IMR-90 (cell line): ENCODE measurements at regions not wholly inside any gene's neighbourhood (a gene's known extent, or its start where the extent isn't known, plus 50 kb on each side); places are given as distances from the start of the nearest gene placed in this dataset.

Source experiments
- ATAC-seq: fragments of 200-7000 bp; cut with Tn5 transposase; 2 replicates; pipeline ENCODE4 v1.9.1; 2020; ENCODE audit warnings: low read depth, mild to moderate bottlenecking, moderate library complexity
- BruUV-seq: library from RNA; stranded (reverse); fragments of 400-500 nt; replicated peaks from 2 replicates; lab custom pipeline; 2021; lab: Mats Ljungman, UMichigan
- CTCF ChIA-PET: fragments of 300-600 bp; formaldehyde crosslinking; extraction: SDS; loops from one replicate; lab custom pipeline; 2021; ENCODE audit warnings: antibody characterized with exemption; lab: Yijun Ruan, JAX
- POLR2A ChIA-PET: fragments of 300-600 bp; sonication (Branson Sonifier 250); formaldehyde crosslinking; loops from one replicate; lab custom pipeline; 2022; ENCODE audit warnings: antibody characterized with exemption; ENCODE audit not compliant: unreplicated experiment; lab: Charles Lee
- DNase-seq: peaks from one replicate; pipeline ENCODE4 v3.0.0; 2013
- H2AFZ ChIP-seq: replicated peaks from 2 replicates; pipeline ENCODE3; 2013; ENCODE audit warnings: low read length, mild to moderate bottlenecking; ENCODE audit not compliant: poor library complexity
- H2AK5ac ChIP-seq: 2 replicates; pipeline ENCODE4 v1.6.1; 2013; ENCODE audit warnings: low read depth, low read length, inconsistent platforms
- H2AK9ac ChIP-seq: replicated peaks from 2 replicates; pipeline ENCODE3; 2013; ENCODE audit warnings: mild to moderate bottlenecking, low read depth, low read length, moderate library complexity; ENCODE audit not compliant: poor library complexity
- H2BK120ac ChIP-seq: 2 replicates; pipeline ENCODE4 v1.6.1; 2013; ENCODE audit warnings: low read depth, low read length, inconsistent platforms
- H2BK15ac ChIP-seq: 3 replicates; pipeline ENCODE4 v1.6.1; 2013; ENCODE audit warnings: low read depth, low read length, inconsistent platforms
- H2BK20ac ChIP-seq: 2 replicates; pipeline ENCODE4 v1.6.1; 2013; ENCODE audit warnings: low read depth, mild to moderate bottlenecking, inconsistent platforms, low read length, moderate library complexity
- H2BK5ac ChIP-seq: 2 replicates; pipeline ENCODE4 v1.6.1; 2013; ENCODE audit warnings: mild to moderate bottlenecking, low read depth, low read length, inconsistent platforms; ENCODE audit not compliant: poor library complexity, severe bottlenecking
- H3K14ac ChIP-seq: replicated peaks from 2 replicates; pipeline ENCODE4 v1.6.1; 2013; ENCODE audit warnings: low read depth, low read length, inconsistent platforms
- H3K18ac ChIP-seq: 2 replicates; pipeline ENCODE4 v1.6.1; 2013; ENCODE audit warnings: low read depth, low read length, control low read depth
- H3K23ac ChIP-seq: 2 replicates; pipeline ENCODE4 v1.6.1; 2013; ENCODE audit warnings: low read depth, low read length, inconsistent platforms
- H3K27ac ChIP-seq: 2 replicates; pipeline ENCODE4 v1.5.1; 2013; ENCODE audit warnings: mild to moderate bottlenecking, control low read depth, low read length; ENCODE audit not compliant: insufficient read depth
- H3K27me3 ChIP-seq: 2 replicates; pipeline ENCODE4 v1.6.1; 2013; ENCODE audit warnings: low read length; ENCODE audit not compliant: control insufficient read depth, insufficient read depth
- H3K36me3 ChIP-seq: 2 replicates; pipeline ENCODE4 v1.6.1; 2013; ENCODE audit warnings: low read length, mixed read lengths; ENCODE audit not compliant: control insufficient read depth, insufficient read depth
- H3K4ac ChIP-seq: 2 replicates; pipeline ENCODE4 v1.6.1; 2013; ENCODE audit warnings: low read depth, low read length, inconsistent platforms
- H3K4me1 ChIP-seq: 2 replicates; pipeline ENCODE4 v1.6.1; 2013; ENCODE audit warnings: low read length, mixed read lengths; ENCODE audit not compliant: control insufficient read depth, insufficient read depth
- H3K4me2 ChIP-seq: 2 replicates; pipeline ENCODE4 v1.6.1; 2013; ENCODE audit warnings: low read depth, mild to moderate bottlenecking, control low read depth, low read length, moderate library complexity
- H3K4me3 ChIP-seq: 2 replicates; pipeline ENCODE4 v1.5.1; 2013; ENCODE audit warnings: low read depth, mild to moderate bottlenecking, control low read depth, low read length, moderate library complexity; ENCODE audit not compliant: insufficient read depth
- H3K56ac ChIP-seq: 2 replicates; pipeline ENCODE4 v1.6.1; 2013; ENCODE audit warnings: low read length, inconsistent platforms; ENCODE audit not compliant: insufficient read depth; ENCODE audit errors: extremely low read depth
- H3K79me1 ChIP-seq, 2 experiments: 2 replicates each; pipeline ENCODE4 v1.6.1; 2013; ENCODE audit warnings: low read length in 2 of 2, inconsistent platforms in 1 of 2, low read depth in 1 of 2
- H3K9ac ChIP-seq: 2 replicates; pipeline ENCODE4 v1.6.1; 2013; ENCODE audit warnings: low read depth, low read length, control low read depth
- H3K9me1 ChIP-seq: 2 replicates; pipeline ENCODE4 v1.6.1; 2013; ENCODE audit warnings: low read length, inconsistent platforms; ENCODE audit not compliant: insufficient read depth
- H3K9me3 ChIP-seq: 2 replicates; pipeline ENCODE4 v1.6.1; 2013; ENCODE audit warnings: low read length; ENCODE audit not compliant: control insufficient read depth, insufficient read depth
- H4K20me1 ChIP-seq: 2 replicates; pipeline ENCODE4 v1.6.1; 2013; ENCODE audit warnings: low read length, inconsistent platforms; ENCODE audit not compliant: insufficient read depth
- H4K5ac ChIP-seq: 2 replicates; pipeline ENCODE4 v1.6.1; 2013; ENCODE audit warnings: mild to moderate bottlenecking, low read depth, low read length, control low read depth
- H4K8ac ChIP-seq, 2 experiments: 2 replicates each; pipeline ENCODE4 v1.6.1; 2013; ENCODE audit warnings: low read depth in 2 of 2, low read length in 2 of 2, control low read depth in 1 of 2, inconsistent platforms in 1 of 2
- H4K91ac ChIP-seq: 2 replicates; pipeline ENCODE4 v1.6.1; 2013; ENCODE audit warnings: low read depth, low read length, inconsistent platforms; ENCODE audit not compliant: insufficient read depth
- MAZ ChIP-seq: IDR thresholded peaks from 2 replicates; pipeline ENCODE4 v1.6.1; 2012; ENCODE audit warnings: low read depth, mild to moderate bottlenecking, low read length, improper control_type of control experiment, moderate library complexity, borderline replicate concordance
- NFE2L2 ChIP-seq: fragments of 150-350 bp; IDR thresholded peaks from 2 replicates; pipeline ENCODE4 v1.6.1; 2016; ENCODE audit warnings: low read depth, mild to moderate bottlenecking, low read length
- RAD21 ChIP-seq: IDR thresholded peaks from 2 replicates; pipeline ENCODE4 v1.6.1; 2012; ENCODE audit warnings: low read length, improper control_type of control experiment
- RCOR1 ChIP-seq: IDR thresholded peaks from 2 replicates; pipeline ENCODE4 v1.6.1; 2012; ENCODE audit warnings: mild to moderate bottlenecking, low read length, improper control_type of control experiment; ENCODE audit not compliant: insufficient replicate concordance
- WGBS, 2 experiments: methylation state at CpG; one replicate each; pipeline versions ENCODE4 v1.1.5 to v1.1.7; 2013; ENCODE audit warnings: missing lambda C conversion rate in 2 of 2; ENCODE audit not compliant: insufficient read length in 1 of 2; ENCODE audit errors: extremely low coverage in 2 of 2; 5-methylcytosine and 5-hydroxymethylcytosine counted together
- dilution Hi-C: fragments of 300-500 bp; cut with HindIII; formaldehyde crosslinking; loops from one replicate; pipeline ENCODE4 v1.14.3; 2018; ENCODE audit warnings: low sequenced_read_pairs; ENCODE audit not compliant: unreplicated experiment
- in situ Hi-C: fragments of 300-500 bp; cut with MboI; formaldehyde crosslinking; loops from 3 replicates; pipeline ENCODE4 v1.14.3; 2019; ENCODE audit warnings: low sequenced_read_pairs, inconsistent platforms, mixed read lengths
- intact Hi-C: fragments of 100-400 bp; cut with micrococcal nuclease; formaldehyde crosslinking; loops from 2 replicates; pipeline ENCODE4 v1.10.0; 2022
- TF ChIP-seq, protein P1 (sequence below): fragments of 150-350 bp; IDR thresholded peaks from 2 replicates; pipeline ENCODE4 v1.6.1; 2017; ENCODE audit warnings: mild to moderate bottlenecking, antibody characterized with exemption, low read length, low read depth

DNA sequence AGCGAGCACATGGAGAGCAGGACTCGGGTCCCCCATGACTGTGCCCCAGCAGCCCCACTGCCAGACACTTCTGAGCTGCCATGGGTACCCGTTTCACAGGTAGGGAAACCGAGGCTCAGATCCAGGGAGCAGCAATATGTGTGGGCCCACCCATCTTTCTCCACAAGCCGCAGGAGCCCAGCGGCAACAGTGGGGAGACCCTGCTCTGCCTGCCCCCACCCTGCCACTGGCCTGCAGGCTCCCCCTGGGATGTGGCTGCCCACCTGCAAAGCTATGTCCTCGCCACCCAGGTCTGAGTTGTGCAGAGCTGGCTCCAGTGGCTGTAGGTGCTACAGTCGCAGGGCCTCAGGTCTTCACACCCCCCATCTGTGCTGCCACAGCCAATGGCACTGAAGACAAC lies 50.6 kb upstream of the C1QTNF9B start:
- H4K8ac ChIP-seq = no peak overlapping the region
- no peaks in the 10 kb centered on the region for H3K79me1 ChIP-seq
- peaks cover 12% of the 10 kb centered on the region; the same call in 1 of the 2 replicates for H3K27me3 ChIP-seq
- H3K23ac ChIP-seq = no peak overlapping the region
- H4K20me1 ChIP-seq = no peaks in the 10 kb centered on the region
- H3K9me1 ChIP-seq = no peaks in the 10 kb centered on the region
- H4K5ac ChIP-seq = no peak overlapping the region
- no peak overlapping the region for H3K9ac ChIP-seq
- no peak overlapping the region for H3K18ac ChIP-seq
- no peak overlapping the region for H3K14ac ChIP-seq
- no peak overlapping the region for H3K4me2 ChIP-seq
- BruUV-seq = no TSS peak
- no peak overlapping the region for H2AFZ ChIP-seq
- no peak overlapping the region for H3K56ac ChIP-seq
- 83% methylated on average over 4 of the region's 8 CpGs; no CpG with 5 or more reads in 1 of the 2 experiments for WGBS, 2 experiments
- no peak overlapping the region for H3K4me3 ChIP-seq
- no peak overlapping the region for H2AK9ac ChIP-seq
- H2BK20ac ChIP-seq = no peak overlapping the region
- no peak overlapping the region for H3K27ac ChIP-seq
- no peak overlapping the region for H2BK5ac ChIP-seq
- ChIA-PET CTCF (no interaction called here), POLR2A (no interaction called here)
- dilution Hi-C loops = no loop called here
- TF ChIP-seq RCOR1 = no peak
- TF ChIP-seq RAD21 = no peak
- TF ChIP-seq MAZ = no peak
- no peak for TF ChIP-seq NFE2L2
- TF ChIP-seq, protein P1, sequence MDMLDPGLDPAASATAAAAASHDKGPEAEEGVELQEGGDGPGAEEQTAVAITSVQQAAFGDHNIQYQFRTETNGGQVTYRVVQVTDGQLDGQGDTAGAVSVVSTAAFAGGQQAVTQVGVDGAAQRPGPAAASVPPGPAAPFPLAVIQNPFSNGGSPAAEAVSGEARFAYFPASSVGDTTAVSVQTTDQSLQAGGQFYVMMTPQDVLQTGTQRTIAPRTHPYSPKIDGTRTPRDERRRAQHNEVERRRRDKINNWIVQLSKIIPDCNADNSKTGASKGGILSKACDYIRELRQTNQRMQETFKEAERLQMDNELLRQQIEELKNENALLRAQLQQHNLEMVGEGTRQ = no peak
- no peak overlapping the region for H3K4ac ChIP-seq
- in situ Hi-C loops = no loop called here
- no peak overlapping the region for H2BK15ac ChIP-seq
- no peaks in the 10 kb centered on the region for H3K4me1 ChIP-seq
- no peaks in the 10 kb centered on the region for H3K36me3 ChIP-seq
- no peaks in the 10 kb centered on the region for H3K9me3 ChIP-seq
- ATAC-seq (no peak), DNase-seq (no peak)
- no peak overlapping the region for H2BK120ac ChIP-seq
- intact Hi-C loops = no loop called here
- no peak overlapping the region for H4K91ac ChIP-seq
- H2AK5ac ChIP-seq = no peak overlapping the region
